Peyer's patch (tissue), 4 donors: ENCODE measurements at regions not wholly inside any gene's neighbourhood (a gene's known extent, or its start where the extent isn't known, plus 50 kb on each side); places are given as distances from the start of the nearest gene placed in this dataset.

Experiments used
- POLR2A ChIP-seq, 2 donors: fragments of 450-650 bp; IDR thresholded peaks; one replicate each; pipeline ENCODE4 v1.5.1; 2017; ENCODE audit warnings: antibody characterized with exemption in 2 of 2, mild to moderate bottlenecking in 2 of 2, moderate library complexity in 2 of 2
- TF ChIP-seq, protein P1 (sequence below), 6 experiments: fragments of 450-650 bp in 4 of 6; fragments of 200-600 bp in 2 of 6; sonication (generic) in 1 of 6; IDR thresholded peaks; one replicate each; pipeline ENCODE4 v1.5.1; 2017 to 2019; ENCODE audit warnings: antibody characterized with exemption in 6 of 6, mild to moderate bottlenecking in 3 of 6, moderate library complexity in 1 of 6

DNA sequence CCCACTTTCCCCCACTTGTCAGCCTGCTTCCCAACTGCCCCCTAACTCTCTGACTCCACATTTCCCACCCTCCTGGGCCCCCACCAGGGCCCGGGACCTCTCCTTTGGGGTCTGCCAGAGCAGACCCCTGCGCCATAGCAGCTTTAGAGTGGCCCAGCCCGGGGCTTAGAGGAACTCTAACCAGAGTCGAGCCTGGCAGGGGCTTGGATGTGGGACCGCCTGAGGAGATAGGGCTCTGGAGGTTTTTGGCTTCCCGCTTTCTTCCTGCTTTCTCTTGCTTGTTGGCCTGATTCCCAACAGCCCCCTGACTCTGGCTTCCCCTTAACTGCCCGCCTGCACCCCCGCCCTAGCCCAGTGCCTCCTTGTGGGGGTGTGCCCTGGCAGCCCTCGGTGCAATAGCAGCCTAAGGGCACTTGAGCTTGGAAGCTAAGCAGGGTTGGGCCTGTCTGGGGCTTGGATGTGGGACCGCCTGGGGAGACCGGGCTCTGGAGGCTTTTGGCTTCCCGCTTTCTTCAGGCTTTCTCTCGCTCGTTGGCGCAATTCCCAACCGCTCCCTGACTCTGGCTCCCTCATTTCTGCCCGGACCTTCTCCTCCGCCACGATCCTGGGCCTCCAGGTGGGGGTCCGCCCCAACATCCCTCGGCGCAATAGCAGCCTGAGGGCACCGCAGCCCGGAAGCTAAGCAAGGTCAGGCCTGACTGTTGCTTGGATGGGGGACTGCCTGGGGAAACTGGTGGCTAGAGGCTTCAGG is 2292.0 kb downstream of the TP53TG3F start:
- no peak for TF ChIP-seq POLR2A (IDR thresholded peaks at IDR 0.05)
- TF ChIP-seq, protein P1, sequence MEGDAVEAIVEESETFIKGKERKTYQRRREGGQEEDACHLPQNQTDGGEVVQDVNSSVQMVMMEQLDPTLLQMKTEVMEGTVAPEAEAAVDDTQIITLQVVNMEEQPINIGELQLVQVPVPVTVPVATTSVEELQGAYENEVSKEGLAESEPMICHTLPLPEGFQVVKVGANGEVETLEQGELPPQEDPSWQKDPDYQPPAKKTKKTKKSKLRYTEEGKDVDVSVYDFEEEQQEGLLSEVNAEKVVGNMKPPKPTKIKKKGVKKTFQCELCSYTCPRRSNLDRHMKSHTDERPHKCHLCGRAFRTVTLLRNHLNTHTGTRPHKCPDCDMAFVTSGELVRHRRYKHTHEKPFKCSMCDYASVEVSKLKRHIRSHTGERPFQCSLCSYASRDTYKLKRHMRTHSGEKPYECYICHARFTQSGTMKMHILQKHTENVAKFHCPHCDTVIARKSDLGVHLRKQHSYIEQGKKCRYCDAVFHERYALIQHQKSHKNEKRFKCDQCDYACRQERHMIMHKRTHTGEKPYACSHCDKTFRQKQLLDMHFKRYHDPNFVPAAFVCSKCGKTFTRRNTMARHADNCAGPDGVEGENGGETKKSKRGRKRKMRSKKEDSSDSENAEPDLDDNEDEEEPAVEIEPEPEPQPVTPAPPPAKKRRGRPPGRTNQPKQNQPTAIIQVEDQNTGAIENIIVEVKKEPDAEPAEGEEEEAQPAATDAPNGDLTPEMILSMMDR (IDR thresholded peaks at IDR 0.05), result no peak
